Nephron progenitor cell (in vitro differentiated cells): ENCODE measurements at regions not wholly inside any gene's neighbourhood (a gene's known extent, or its start where the extent isn't known, plus 50 kb on each side); places are given as distances from the start of the nearest gene placed in this dataset.
A peak's percentile ranks its signal among the peaks of the same experiment; 100 is the strongest.

ENCODE experiments used
- DNase-seq: peaks from one replicate; pipeline ENCODE4 v3.0.0; 2021
- H3K27ac Mint-ChIP-seq: 2 replicates; pipeline ENCODE4 v1.8.0; 2021; ENCODE audit warnings: mild to moderate bottlenecking, moderate library complexity, mixed read lengths
- H3K27me3 Mint-ChIP-seq: 2 replicates; pipeline ENCODE4 v1.8.0; 2021; ENCODE audit warnings: mild to moderate bottlenecking, low read depth, mixed read lengths; ENCODE audit not compliant: poor library complexity
- H3K36me3 Mint-ChIP-seq: 2 replicates; pipeline ENCODE4 v1.8.0; 2021; ENCODE audit warnings: low read depth, mixed read lengths
- H3K4me1 Mint-ChIP-seq: 2 replicates; pipeline ENCODE4 v1.8.0; 2021; ENCODE audit warnings: mixed read lengths
- H3K4me3 Mint-ChIP-seq: 2 replicates; pipeline ENCODE4 v1.8.0; 2021; ENCODE audit warnings: mild to moderate bottlenecking, moderate library complexity, mixed read lengths
- H3K9me3 Mint-ChIP-seq: 2 replicates; pipeline ENCODE4 v1.8.0; 2021; ENCODE audit warnings: mild to moderate bottlenecking, moderate library complexity, mixed read lengths
- TF ChIP-seq, protein P1 (sequence below): fragments of 200-600 bp; sonication (generic); IDR thresholded peaks from 2 replicates; pipeline ENCODE4 v1.5.0; 2021; ENCODE audit warnings: antibody characterized with exemption

DNA sequence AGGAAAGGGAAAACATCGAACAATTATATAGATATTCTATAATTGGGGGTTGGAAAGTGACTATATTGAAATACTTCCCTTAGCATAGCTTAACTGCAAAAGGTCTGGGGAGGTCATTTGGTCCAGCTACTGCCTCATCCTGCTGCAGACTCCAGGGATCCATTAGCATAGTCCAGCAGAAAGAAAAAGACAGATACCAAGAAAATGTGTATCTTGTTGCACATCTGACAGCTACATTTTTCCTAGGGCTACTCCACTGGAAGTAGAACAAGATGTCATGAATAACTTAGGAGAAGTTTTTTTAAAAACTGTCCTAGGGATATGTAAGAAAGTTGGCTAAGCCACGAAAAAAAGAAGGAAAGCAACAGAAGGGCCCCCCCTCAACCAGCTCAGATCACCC is 92.9 kb upstream of the SLC30A5 start:
- no peaks in the 10 kb centered on the region for H3K36me3 Mint-ChIP-seq

GRCh38 chr5:69001627-69002026 is 92.2 kb upstream of the SLC30A5 start:
- no peak for DNase-seq
- peaks cover 3% of the 10 kb centered on the region for H3K9me3 Mint-ChIP-seq
- peak overlapping the region; percentile 56 for H3K27ac Mint-ChIP-seq
- peaks cover 3% of the 10 kb centered on the region for H3K27me3 Mint-ChIP-seq
- TF ChIP-seq, protein P1, sequence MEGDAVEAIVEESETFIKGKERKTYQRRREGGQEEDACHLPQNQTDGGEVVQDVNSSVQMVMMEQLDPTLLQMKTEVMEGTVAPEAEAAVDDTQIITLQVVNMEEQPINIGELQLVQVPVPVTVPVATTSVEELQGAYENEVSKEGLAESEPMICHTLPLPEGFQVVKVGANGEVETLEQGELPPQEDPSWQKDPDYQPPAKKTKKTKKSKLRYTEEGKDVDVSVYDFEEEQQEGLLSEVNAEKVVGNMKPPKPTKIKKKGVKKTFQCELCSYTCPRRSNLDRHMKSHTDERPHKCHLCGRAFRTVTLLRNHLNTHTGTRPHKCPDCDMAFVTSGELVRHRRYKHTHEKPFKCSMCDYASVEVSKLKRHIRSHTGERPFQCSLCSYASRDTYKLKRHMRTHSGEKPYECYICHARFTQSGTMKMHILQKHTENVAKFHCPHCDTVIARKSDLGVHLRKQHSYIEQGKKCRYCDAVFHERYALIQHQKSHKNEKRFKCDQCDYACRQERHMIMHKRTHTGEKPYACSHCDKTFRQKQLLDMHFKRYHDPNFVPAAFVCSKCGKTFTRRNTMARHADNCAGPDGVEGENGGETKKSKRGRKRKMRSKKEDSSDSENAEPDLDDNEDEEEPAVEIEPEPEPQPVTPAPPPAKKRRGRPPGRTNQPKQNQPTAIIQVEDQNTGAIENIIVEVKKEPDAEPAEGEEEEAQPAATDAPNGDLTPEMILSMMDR: no peak
- no peak overlapping the region for H3K4me3 Mint-ChIP-seq
- H3K36me3 Mint-ChIP-seq: no peaks in the 10 kb centered on the region
- peaks cover 10% of the 10 kb centered on the region for H3K4me1 Mint-ChIP-seq

More for the DNA sequence above, 92.9 kb upstream of the SLC30A5 start:
- Mint-ChIP-seq H3K9me3 (peaks cover 3% of the 10 kb centered on the region), H3K4me3 (no peak overlapping the region), H3K27ac (no peak overlapping the region), H3K4me1 (peaks cover 10% of the 10 kb centered on the region), H3K27me3 (peaks cover 3% of the 10 kb centered on the region)
- no peak for DNase-seq
- TF ChIP-seq, protein P1: no peak

DNA sequence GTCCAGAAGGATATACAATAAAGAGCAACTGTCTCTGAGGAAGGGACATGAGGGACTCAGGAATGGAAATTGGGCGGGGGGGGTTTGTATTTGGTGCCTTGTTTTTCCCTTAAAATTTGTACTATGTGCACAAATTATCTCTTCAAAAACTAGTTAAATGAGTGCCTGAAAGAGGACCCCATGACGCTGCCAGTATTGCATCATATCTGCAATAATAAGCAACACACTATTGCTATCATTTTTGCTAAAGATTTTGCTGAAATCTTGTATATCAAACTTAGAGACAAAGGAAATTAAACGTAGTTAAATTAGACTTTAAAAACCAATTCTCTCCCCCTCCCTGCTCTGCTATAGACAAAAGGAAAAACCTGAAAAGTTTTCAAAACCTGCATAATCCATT is 89.7 kb upstream of the SLC30A5 start:
- Mint-ChIP-seq H3K36me3 (no peaks in the 10 kb centered on the region), H3K27me3 (peaks cover 7% of the 10 kb centered on the region), H3K9me3 (peaks cover 3% of the 10 kb centered on the region), H3K27ac (no peak overlapping the region), H3K4me3 (no peak overlapping the region), H3K4me1 (peaks cover 10% of the 10 kb centered on the region)
- no peak for DNase-seq
- TF ChIP-seq, protein P1: no peak

DNA sequence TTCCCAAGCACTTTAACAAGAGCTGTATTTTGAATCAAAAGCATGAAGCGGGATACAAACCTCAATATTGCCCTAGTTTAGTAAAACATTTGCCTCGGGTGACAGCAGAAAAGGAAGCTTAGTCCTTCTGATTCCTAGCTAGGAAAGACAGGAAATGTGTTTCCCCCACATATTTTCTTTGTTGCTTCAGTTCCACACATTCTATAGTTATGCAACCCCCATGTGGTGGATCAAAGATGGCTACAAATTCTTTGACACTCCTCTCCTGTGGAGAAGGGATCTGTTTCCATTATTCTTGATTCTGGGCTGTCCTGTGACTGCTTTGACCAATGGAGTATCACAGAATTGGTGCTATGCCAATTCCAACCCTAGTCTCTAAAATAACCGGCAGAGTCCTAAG is 89.1 kb upstream of the SLC30A5 start:
- no peak overlapping the region for H3K4me3 Mint-ChIP-seq
- H3K27ac Mint-ChIP-seq: no peak overlapping the region
- H3K9me3 Mint-ChIP-seq: peaks cover 3% of the 10 kb centered on the region
- TF ChIP-seq, protein P1: no peak
- peaks cover 7% of the 10 kb centered on the region for H3K27me3 Mint-ChIP-seq
- no peaks in the 10 kb centered on the region for H3K36me3 Mint-ChIP-seq
- H3K4me1 Mint-ChIP-seq: peaks cover 10% of the 10 kb centered on the region
- no peak for DNase-seq

DNA sequence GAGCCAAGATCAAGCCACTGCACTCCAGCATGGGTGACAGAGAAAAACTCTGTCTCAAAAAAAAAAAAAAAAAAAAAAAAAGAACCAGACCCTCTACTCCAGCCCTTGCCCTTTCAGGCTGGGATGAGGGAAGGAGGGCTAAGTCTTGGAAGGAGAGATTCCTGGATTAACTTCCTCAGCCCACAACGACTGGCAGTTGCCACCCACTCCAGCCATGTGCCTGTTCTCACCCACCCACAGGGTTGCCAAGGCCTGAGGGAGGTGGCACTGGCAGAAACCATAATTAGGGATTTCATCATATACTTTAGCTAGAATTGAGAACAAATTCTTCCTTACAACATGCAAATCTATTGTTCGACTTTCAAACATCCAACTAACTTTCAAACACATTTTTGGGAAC is 87.8 kb upstream of the SLC30A5 start:
- no peak overlapping the region for H3K27ac Mint-ChIP-seq
- H3K27me3 Mint-ChIP-seq: peaks cover 10% of the 10 kb centered on the region
- DNase-seq: no peak

GRCh38 chr5:69007163-69007562 is 86.7 kb upstream of the SLC30A5 start:
- Mint-ChIP-seq H3K27ac (no peak overlapping the region), H3K4me1 (no peaks in the 10 kb centered on the region), H3K36me3 (no peaks in the 10 kb centered on the region), H3K4me3 (no peak overlapping the region), H3K27me3 (peaks cover 10% of the 10 kb centered on the region), H3K9me3 (peaks cover 3% of the 10 kb centered on the region)
- DNase-seq: no peak
- TF ChIP-seq, protein P1: no peak

More for the DNA sequence above, 87.8 kb upstream of the SLC30A5 start:
- Mint-ChIP-seq H3K9me3 (peaks cover 3% of the 10 kb centered on the region), H3K4me1 (peaks cover 8% of the 10 kb centered on the region), H3K4me3 (no peak overlapping the region), H3K36me3 (no peaks in the 10 kb centered on the region)
- TF ChIP-seq, protein P1: no peak
